ENCODE measurements at regions not wholly inside any gene's neighbourhood (a gene's known extent, or its start where the extent isn't known, plus 50 kb on each side); places are given as distances from the start of the nearest gene placed in this dataset.
A peak's percentile ranks its signal among the peaks of the same experiment; 100 is the strongest.
"Not testable (repeated sequence)": the region's sequence is repeated elsewhere in the genome, so short reads cannot be mapped to it uniquely, and the experiment has no call there.

DNA sequence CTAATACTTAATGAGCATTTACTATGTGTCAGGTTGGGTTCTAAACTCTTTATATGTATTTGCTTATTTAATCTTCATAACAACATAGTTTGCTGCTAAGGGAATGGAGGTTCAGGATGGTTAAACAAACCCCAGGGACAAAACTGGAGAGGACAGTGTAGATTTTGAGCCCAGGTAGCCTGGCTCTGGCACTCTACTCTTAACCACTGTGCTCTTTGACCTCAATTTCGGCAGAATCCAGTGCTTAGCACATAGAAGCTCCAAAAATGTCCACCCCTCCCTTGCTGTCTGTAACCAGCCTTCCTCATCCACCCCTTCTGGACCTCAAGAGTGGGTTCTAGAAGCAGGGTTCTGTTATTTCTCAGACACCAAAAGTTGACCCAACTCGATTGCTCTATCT, 88.0 kb upstream of the SYT13 start:
- Histone ChIP-seq H3K4me2 (no peak overlapping the region), H3K27me3 (ENCODE audit: insufficient read depth) (no peaks in the 10 kb centered on the region), H3K27ac (ENCODE audit: low read depth) (no peak overlapping the region), H3K36me3 (ENCODE audit: insufficient read depth) (no peaks in the 10 kb centered on the region), H3K9me2 (ENCODE audit: insufficient read depth) (no peaks in the 10 kb centered on the region), H3K79me2 (replicated peaks; ENCODE audit: insufficient read depth) (no peaks in the 10 kb centered on the region), H2AFZ (no peak overlapping the region), H3K4me3 (no peak overlapping the region), H3K4me1 (ENCODE audit: insufficient read depth) (peaks cover 11% of the 10 kb centered on the region; the same call in 1 of the 2 replicates), H4K20me1 (replicated peaks; ENCODE audit: insufficient read depth) (no peaks in the 10 kb centered on the region), H3F3A (replicated peaks; ENCODE audit: low read depth) (no peaks in the 10 kb centered on the region)
- TF ChIP-seq EZH2phosphoT487 (IDR thresholded peaks at IDR 0.05; ENCODE audit: unreplicated experiment) = no peak
- DNase-seq (ENCODE audit: low spot score) (no peak), ATAC-seq (no peak)
- Mint-ChIP-seq H3K4me3 (no peak overlapping the region), H3K27me3 (ENCODE audit: insufficient read depth, low read depth, poor library complexity) (peaks cover 13% of the 10 kb centered on the region), H3K9me3 (no peaks in the 10 kb centered on the region; the same call in 2 of the 3 replicates), H3K27ac (no peak overlapping the region), H3K36me3 (ENCODE audit: low read depth) (no peaks in the 10 kb centered on the region), H3K4me1 (peaks cover 17% of the 10 kb centered on the region)

DNA sequence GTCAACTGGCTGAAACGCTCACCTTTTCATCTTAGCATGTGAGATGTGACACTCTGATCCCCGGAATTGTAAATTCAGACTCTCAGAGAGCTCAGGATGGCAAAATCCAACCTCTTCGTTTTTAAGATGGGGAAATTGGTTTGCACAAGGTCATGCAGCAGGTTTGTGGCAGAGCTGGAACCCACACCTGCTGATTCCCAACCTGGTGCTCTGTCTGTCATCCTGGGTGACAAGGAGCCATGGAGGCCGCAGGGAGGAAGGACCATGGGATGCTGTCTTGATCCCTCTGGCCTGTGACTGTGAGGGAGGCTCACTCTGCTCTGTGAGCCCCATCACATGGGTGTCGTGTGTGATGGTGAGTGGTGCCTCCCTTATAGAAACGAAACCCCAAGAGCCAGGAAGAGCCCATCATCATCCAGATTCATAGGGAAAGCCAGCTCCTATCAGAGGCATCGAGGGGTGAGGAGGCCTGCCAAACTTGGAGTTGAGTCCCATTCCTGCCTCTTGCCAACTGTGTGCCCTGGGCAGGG, 87.4 kb upstream of the SYT13 start:
- ATAC-seq (no peak), DNase-seq (ENCODE audit: low spot score) (no peak)
- Histone ChIP-seq H3K9me2 (ENCODE audit: insufficient read depth) (no peaks in the 10 kb centered on the region), H3K4me3 (no peak overlapping the region), H3K4me1 (ENCODE audit: insufficient read depth) (peaks cover 11% of the 10 kb centered on the region; the same call in 1 of the 2 replicates), H4K20me1 (replicated peaks; ENCODE audit: insufficient read depth) (no peaks in the 10 kb centered on the region), H3K4me2 (no peak overlapping the region), H3K27me3 (ENCODE audit: insufficient read depth) (no peaks in the 10 kb centered on the region), H3K36me3 (ENCODE audit: insufficient read depth) (no peaks in the 10 kb centered on the region), H2AFZ (no peak overlapping the region), H3F3A (replicated peaks; ENCODE audit: low read depth) (no peaks in the 10 kb centered on the region), H3K79me2 (replicated peaks; ENCODE audit: insufficient read depth) (no peaks in the 10 kb centered on the region), H3K27ac (ENCODE audit: low read depth) (no peak overlapping the region)
- Mint-ChIP-seq H3K27me3 (ENCODE audit: insufficient read depth, low read depth, poor library complexity) (peaks cover 13% of the 10 kb centered on the region), H3K4me3 (no peak overlapping the region), H3K4me1 (peaks cover 14% of the 10 kb centered on the region), H3K9me3 (no peaks in the 10 kb centered on the region; the same call in 2 of the 3 replicates), H3K36me3 (ENCODE audit: low read depth) (no peaks in the 10 kb centered on the region), H3K27ac (no peak overlapping the region)
- no peak for TF ChIP-seq ZNF331 (CRISPR knock-in tag; IDR thresholded peaks at IDR 0.05; ENCODE audit: low read depth)
- TF ChIP-seq, protein P1, sequence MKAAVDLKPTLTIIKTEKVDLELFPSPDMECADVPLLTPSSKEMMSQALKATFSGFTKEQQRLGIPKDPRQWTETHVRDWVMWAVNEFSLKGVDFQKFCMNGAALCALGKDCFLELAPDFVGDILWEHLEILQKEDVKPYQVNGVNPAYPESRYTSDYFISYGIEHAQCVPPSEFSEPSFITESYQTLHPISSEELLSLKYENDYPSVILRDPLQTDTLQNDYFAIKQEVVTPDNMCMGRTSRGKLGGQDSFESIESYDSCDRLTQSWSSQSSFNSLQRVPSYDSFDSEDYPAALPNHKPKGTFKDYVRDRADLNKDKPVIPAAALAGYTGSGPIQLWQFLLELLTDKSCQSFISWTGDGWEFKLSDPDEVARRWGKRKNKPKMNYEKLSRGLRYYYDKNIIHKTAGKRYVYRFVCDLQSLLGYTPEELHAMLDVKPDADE (IDR thresholded peaks at IDR 0.05) = no peak

DNA sequence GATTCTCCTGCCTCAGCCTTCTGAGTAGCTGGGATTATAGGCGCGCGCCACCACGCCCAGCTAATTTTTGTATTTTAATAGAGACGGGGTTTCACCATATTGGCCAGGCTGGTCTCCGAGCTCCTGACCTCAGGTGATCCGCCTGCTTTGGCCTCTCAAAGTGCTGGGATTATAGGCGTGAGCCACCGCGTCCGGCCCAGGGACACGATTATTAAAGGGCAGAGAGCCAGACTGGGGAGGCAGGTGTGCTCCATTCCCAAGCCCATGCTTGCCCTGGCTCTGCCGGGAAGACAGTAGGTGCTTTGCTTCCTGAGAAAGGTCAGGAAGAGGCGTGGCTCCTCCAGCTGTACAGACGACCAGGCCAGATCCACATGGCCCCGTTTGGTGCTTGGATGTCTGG, 86.3 kb upstream of the SYT13 start:
- H3K79me2 ChIP-seq (replicated peaks; ENCODE audit: insufficient read depth); H3K4me3 ChIP-seq; H3K27ac Mint-ChIP-seq; H3K36me3 ChIP-seq (ENCODE audit: insufficient read depth); DNase-seq (ENCODE audit: low spot score); ATAC-seq; H3K9me3 Mint-ChIP-seq; H3K9me2 ChIP-seq (ENCODE audit: insufficient read depth); H3K4me2 ChIP-seq; H3K27ac ChIP-seq (ENCODE audit: low read depth); H3K27me3 ChIP-seq (ENCODE audit: insufficient read depth); H3F3A ChIP-seq (replicated peaks; ENCODE audit: low read depth); H3K36me3 Mint-ChIP-seq (ENCODE audit: low read depth); H3K4me3 Mint-ChIP-seq; H4K20me1 ChIP-seq (replicated peaks; ENCODE audit: insufficient read depth): not testable (repeated sequence)
- peaks cover 14% of the 10 kb centered on the region for H3K4me1 Mint-ChIP-seq
- H3K4me1 ChIP-seq (ENCODE audit: insufficient read depth) = peaks cover 11% of the 10 kb centered on the region; the same call in 1 of the 2 replicates
- peak overlapping the region; percentile 94 for H2AFZ ChIP-seq
- H3K27me3 Mint-ChIP-seq (ENCODE audit: insufficient read depth, low read depth, poor library complexity) = peaks cover 14% of the 10 kb centered on the region

Data from GM23338 (cell line).